ENCODE measurements at regions not wholly inside any gene's neighbourhood (a gene's known extent, or its start where the extent isn't known, plus 50 kb on each side); places are given as distances from the start of the nearest gene placed in this dataset.

- no peak overlapping the region for H3K9ac ChIP-seq (ENCODE audit: low read depth, low read length)
- in situ Hi-C loops (cut with MboI; ENCODE audit: low sequenced_read_pairs) (no loop called here), intact Hi-C loops (cut with micrococcal nuclease) (no loop called here), dilution Hi-C loops (cut with HindIII; ENCODE audit: low sequenced_read_pairs, unreplicated experiment) (no loop called here)
- no peak overlapping the region for H4K8ac ChIP-seq (ENCODE audit: low read depth in 2 of 2, low read length in 2 of 2)
- no peak overlapping the region for H2BK5ac ChIP-seq (ENCODE audit: low read depth, low read length, poor library complexity, severe bottlenecking)
- no peak overlapping the region for H4K91ac ChIP-seq (ENCODE audit: insufficient read depth, low read depth, low read length)
- no peaks in the 10 kb centered on the region for H3K9me3 ChIP-seq (ENCODE audit: control insufficient read depth, insufficient read depth, low read length)
- ATAC-seq (ENCODE audit: low read depth), result no peak
- no peak overlapping the region for H4K5ac ChIP-seq (ENCODE audit: low read depth, low read length)
- H2AFZ ChIP-seq (replicated peaks; ENCODE audit: low read length, poor library complexity), result no peak overlapping the region
- H2BK15ac ChIP-seq (ENCODE audit: low read depth, low read length), result no peak overlapping the region
- H3K4me2 ChIP-seq (ENCODE audit: low read depth, low read length), result no peak overlapping the region
- no TSS peak for BruUV-seq (replicated peaks)
- no peak overlapping the region for H3K27ac ChIP-seq (ENCODE audit: insufficient read depth, low read length)
- H2BK20ac ChIP-seq (ENCODE audit: low read depth, low read length), result no peak overlapping the region
- POLR2A ChIA-PET (ENCODE audit: unreplicated experiment), result no interaction called here
- DNase-seq, result no peak
- CTCF ChIA-PET, result interaction anchor here (1.4 kb wide), 1 partner anchor 11 kb away, joined by 6 read pairs; no protein-coding TSS in a partner anchor
- H3K27me3 ChIP-seq (ENCODE audit: control insufficient read depth, insufficient read depth, low read length), result peaks cover 14% of the 10 kb centered on the region
- no peak overlapping the region for H2AK9ac ChIP-seq (replicated peaks; ENCODE audit: low read depth, low read length, poor library complexity)
- H3K14ac ChIP-seq (replicated peaks; ENCODE audit: low read depth, low read length), result no peak overlapping the region
- no peak for TF ChIP-seq FOS (IDR thresholded peaks at IDR 0.05; ENCODE audit: low read depth, low read length)
- TF ChIP-seq CEBPB (IDR thresholded peaks at IDR 0.05; ENCODE audit: low read depth, low read length), result no peak
- no peak for TF ChIP-seq RFX5 (IDR thresholded peaks at IDR 0.05; ENCODE audit: low read depth, low read length)
- TF ChIP-seq MAZ (IDR thresholded peaks at IDR 0.05; ENCODE audit: borderline replicate concordance, low read depth, low read length), result no peak
- TF ChIP-seq, protein P1, sequence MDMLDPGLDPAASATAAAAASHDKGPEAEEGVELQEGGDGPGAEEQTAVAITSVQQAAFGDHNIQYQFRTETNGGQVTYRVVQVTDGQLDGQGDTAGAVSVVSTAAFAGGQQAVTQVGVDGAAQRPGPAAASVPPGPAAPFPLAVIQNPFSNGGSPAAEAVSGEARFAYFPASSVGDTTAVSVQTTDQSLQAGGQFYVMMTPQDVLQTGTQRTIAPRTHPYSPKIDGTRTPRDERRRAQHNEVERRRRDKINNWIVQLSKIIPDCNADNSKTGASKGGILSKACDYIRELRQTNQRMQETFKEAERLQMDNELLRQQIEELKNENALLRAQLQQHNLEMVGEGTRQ (IDR thresholded peaks at IDR 0.05; ENCODE audit: low read depth, low read length), result no peak
- TF ChIP-seq, protein P2, sequence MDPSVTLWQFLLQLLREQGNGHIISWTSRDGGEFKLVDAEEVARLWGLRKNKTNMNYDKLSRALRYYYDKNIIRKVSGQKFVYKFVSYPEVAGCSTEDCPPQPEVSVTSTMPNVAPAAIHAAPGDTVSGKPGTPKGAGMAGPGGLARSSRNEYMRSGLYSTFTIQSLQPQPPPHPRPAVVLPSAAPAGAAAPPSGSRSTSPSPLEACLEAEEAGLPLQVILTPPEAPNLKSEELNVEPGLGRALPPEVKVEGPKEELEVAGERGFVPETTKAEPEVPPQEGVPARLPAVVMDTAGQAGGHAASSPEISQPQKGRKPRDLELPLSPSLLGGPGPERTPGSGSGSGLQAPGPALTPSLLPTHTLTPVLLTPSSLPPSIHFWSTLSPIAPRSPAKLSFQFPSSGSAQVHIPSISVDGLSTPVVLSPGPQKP (IDR thresholded peaks at IDR 0.05; ENCODE audit: borderline replicate concordance, low read depth, low read length), result no peak
- H3K4me1 ChIP-seq (ENCODE audit: control insufficient read depth, insufficient read depth, low read length), result no peaks in the 10 kb centered on the region
- no peak overlapping the region for H2BK120ac ChIP-seq (ENCODE audit: low read depth, low read length)
- no peak overlapping the region for H3K4me3 ChIP-seq (ENCODE audit: insufficient read depth, low read depth, low read length)
- WGBS, 2 experiments (ENCODE audit: extremely low coverage in 2 of 2, insufficient read length in 1 of 2), result 100% methylated on average over 1 of the region's 3 CpGs; no CpG with 5 or more reads in 1 of the 2 experiments
- H3K9me1 ChIP-seq (ENCODE audit: insufficient read depth, low read length), result no peaks in the 10 kb centered on the region
- no peaks in the 10 kb centered on the region for H4K20me1 ChIP-seq (ENCODE audit: insufficient read depth, low read length)
- H3K4ac ChIP-seq (ENCODE audit: low read depth, low read length), result no peak overlapping the region
- no peaks in the 10 kb centered on the region for H3K36me3 ChIP-seq (ENCODE audit: control insufficient read depth, insufficient read depth, low read length)
- H3K79me1 ChIP-seq (ENCODE audit: low read depth in 1 of 2, low read length in 2 of 2), result no peaks in the 10 kb centered on the region
- H3K18ac ChIP-seq (ENCODE audit: low read depth, low read length), result no peak overlapping the region
- no peak overlapping the region for H3K56ac ChIP-seq (ENCODE audit: extremely low read depth, insufficient read depth, low read length)
- H2AK5ac ChIP-seq (ENCODE audit: low read depth, low read length), result no peak overlapping the region
- no peak overlapping the region for H3K23ac ChIP-seq (ENCODE audit: low read depth, low read length)
These were observed 116.2 kb upstream of the TMEM260 start for GRCh38 chr14:56463271-56463890.
